GM21576 (cell line): ENCODE measurements at regions not wholly inside any gene's neighbourhood (a gene's known extent, or its start where the extent isn't known, plus 50 kb on each side); places are given as distances from the start of the nearest gene placed in this dataset.

Experiments used
- ATAC-seq: cut with Tn5 transposase; IDR thresholded peaks from one replicate; pipeline ENCODE4 v1.9.1; 2021; ENCODE audit warnings: mild to moderate bottlenecking, moderate library complexity; ENCODE audit not compliant: unreplicated experiment

DNA sequence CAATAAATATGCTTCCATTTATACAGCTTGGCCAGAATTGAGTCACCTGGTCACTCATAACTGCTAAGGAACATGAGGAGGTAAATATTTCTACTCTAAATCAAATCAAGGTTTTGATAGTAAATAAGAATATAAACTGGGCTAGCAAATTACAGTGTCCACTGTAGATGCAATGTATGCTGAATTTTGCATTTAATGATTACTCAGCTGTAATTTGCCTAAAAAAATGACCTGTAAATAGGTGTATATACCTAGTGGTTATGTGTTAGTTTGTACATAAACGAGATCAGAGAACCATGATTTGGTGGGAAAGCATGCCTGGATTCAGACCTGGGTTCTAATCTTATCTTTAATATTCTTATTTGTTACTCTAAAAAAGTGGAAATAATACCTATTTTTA, 76.6 kb upstream of the CNTN1 start:
- ATAC-seq: no peak

DNA sequence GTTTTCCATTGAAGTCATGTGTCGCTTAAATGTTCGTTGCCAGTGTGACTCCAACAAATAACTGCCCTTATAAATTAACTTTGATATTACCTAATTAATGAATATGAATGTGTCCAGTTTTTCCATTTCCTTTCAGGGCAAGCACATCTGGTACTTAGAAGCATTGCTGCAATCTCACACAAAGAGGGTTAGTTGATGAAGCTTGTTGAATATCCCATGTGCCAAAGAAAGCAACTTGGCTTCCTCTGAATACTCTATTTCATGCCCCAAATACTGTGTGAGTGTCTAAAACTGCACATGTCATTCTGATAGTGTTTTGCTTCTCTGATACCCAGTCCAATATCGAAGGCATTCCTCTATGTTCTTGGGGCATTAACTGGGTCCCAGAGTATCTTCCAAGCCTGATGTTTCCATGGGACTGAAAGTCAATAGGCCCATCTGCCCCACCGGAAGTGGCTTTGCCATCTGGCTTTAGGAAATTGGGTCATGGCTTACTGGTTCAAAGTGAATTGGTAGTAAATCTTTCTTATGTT, 75.8 kb upstream of the CNTN1 start:
- ATAC-seq: no peak

DNA sequence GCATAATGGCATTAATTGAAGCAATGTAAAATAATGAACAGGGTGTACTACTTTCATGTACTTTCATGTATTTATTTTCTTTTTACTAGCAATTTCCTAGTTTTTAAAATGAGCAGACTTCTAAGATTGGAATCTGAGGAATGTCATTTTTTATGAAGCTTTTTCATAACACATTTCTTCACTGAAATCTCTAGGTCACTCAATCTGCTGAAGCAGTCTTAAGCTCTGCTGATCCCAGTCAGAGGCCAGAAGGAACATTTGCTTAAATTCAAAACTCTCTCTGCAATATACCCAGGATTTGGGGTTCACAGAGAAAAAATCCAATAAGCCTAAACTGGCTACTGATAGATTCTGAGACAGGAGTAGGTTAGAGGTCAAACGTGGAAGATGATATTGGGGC, 73.6 kb upstream of the CNTN1 start:
- no peak for ATAC-seq

DNA sequence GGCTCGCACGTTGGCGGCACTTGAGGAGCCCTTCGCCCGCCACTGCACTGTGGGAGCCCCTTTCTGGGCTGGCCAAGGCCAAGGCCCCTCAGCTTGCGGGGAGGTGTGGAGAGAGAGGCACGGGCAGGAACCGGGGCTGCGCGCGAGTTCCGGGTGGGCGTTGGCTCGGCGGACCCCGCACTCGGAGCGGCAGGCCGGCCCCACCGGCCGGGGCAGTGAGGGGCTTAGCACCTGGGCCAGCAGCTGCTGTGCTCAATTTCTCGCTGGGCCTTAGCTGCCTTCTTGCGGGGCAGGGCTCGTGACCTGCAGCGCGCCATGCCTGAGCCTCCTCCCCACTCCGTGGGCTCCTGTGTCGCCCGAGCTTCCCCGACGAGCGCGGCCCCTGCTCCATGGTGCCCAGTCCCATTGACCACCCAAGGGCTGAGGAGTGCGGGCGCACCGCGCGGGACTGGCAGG, 71.6 kb upstream of the CNTN1 start:
- no peak for ATAC-seq

DNA sequence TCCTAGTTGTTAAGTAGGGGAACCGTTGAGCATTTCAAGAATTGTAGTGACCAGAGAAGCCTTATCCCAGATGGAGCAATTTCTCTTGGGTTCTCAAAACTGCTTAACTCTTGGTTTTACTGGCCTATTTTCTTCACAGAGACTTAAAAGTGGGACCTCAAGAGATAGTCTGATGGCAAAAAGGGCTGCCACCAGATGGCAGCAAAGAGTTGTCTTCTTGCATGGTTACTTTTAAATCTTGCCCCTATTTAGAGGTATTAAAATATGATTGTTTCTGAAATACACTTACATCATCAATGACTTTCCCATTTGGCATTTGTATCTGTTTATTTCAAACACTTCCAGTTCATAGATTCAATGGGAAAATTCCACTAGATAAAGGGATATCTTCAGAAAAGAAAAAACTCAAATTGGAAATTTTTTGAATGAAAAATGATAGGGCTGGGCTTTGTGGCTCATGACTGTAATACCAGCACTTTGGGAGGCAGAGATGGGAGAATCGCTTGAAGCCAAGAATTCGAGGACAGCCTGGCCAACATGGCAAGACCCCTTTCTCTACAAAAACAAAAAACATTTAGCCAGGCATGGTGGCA, 69.9 kb upstream of the CNTN1 start:
- no peak for ATAC-seq

DNA sequence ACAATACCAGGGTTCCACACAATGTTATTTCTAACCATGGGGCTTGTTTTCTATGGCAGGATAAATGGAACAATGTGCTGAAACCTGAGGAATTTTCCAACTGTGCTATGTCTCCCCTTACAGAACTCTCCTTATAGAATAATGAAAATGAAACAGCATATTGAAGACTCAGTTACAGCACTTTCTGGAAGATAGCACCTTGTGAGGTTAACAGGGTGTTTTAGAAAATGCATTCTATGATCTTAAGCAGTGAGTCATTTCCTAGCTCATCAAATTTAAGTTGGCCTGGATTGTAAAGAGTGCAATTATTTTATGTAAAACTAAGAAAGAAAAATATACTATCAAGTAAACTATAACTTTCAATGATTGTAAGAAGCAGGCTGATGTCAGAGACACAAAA, 60.1 kb upstream of the CNTN1 start:
- ATAC-seq: no peak

DNA sequence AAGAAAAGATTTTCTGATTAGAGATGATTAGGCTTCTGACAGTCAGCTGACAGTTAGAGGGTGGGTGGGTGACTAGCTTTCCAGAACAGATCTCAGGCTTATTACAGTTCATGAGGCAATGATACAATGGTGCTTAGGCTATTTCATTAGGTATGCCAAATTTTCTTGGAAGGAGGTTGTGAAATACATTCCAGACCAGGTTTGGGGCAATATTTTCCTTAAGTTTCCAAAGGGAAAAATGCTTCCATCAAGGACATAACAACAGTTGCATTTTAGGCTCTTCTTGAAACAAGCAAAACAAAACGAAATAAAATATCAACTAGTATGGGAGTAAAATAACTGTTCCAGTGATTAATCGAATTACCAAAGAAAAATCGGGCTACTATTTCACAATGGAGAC, 59.3 kb upstream of the CNTN1 start:
- no peak for ATAC-seq

DNA sequence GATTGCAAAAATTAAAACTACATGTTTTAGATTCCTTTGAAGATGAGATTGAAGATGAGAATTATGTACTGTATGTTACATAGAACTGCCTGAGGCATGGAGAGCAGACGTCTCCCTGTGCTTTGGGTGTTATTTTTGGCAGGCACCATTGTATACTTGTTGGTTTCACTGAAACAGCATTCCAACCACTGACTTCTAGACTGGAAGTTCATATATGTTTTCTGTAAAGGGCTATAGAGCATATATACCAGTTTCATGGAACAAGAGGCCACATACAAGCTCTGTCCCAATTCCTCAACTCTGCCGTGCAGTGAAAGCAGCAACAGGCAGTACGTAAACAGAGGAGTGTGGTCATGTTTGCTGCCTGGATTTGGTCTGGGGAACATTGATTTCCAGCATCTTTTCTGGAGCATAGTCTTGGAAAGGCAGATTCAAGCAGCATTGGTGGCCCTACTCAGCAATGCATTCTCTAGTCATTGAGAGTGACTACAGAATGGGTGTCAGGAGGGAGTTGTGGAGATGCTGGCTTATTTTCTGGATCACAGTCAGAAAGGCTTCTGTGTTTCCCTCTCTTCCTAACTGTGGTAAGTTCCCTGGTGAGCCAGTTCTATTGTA, 57.6 kb upstream of the CNTN1 start:
- ATAC-seq: no peak

DNA sequence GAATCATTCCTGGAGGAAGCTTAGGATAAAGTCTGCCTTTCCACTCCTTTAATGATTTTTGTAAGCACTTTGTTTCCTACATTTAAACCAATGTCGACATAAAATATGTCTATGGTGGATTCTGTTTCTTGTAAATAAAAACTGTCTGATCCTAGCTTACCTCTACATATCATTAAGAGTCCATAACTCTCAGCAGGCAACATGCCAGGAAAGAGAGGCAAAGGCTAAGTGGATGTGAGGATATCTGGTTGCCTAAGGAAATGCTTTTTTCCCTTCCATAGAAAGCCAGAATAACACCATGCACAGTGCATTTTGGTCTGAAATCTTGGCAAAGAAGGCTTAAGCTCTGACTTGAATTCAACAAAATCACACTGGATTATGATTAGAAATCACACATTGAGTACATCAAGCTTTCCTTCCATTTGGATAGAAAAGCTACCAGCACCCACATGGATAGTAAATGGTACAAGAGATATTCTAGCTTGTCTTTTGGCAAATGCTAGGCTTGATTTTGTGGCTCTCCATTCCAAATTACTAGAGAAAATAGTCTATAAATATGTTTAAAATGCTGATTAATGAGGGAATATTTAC, 57.0 kb upstream of the CNTN1 start:
- no peak for ATAC-seq
